DOHH2 (cell line): ENCODE measurements at regions not wholly inside any gene's neighbourhood (a gene's known extent, or its start where the extent isn't known, plus 50 kb on each side); places are given as distances from the start of the nearest gene placed in this dataset.
A peak's percentile ranks its signal among the peaks of the same experiment; 100 is the strongest.

Experiments
- H3F3A ChIP-seq: fragments of 200-600 bp; sonication (generic), shearing (Covaris generic); 2 replicates; pipeline ENCODE4 v1.6.0; 2016; ENCODE audit warnings: antibody characterized with exemption, mild to moderate bottlenecking; ENCODE audit not compliant: control insufficient read depth, insufficient read depth
- H3K27ac ChIP-seq: fragments of 200-600 bp; sonication (generic); 2 replicates; pipeline ENCODE4 v1.5.1; 2014; ENCODE audit warnings: low read depth, mild to moderate bottlenecking, low read length, moderate library complexity
- H3K27me3 ChIP-seq: fragments of 200-600 bp; sonication (generic); 2 replicates; pipeline ENCODE4 v1.6.1; 2014; ENCODE audit warnings: mild to moderate bottlenecking, low read length, mixed read lengths; ENCODE audit not compliant: control insufficient read depth
- H3K36me3 ChIP-seq: fragments of 200-600 bp; sonication (generic); 2 replicates; pipeline ENCODE4 v1.6.1; 2014; ENCODE audit warnings: mild to moderate bottlenecking, low read length, moderate library complexity, mixed read lengths; ENCODE audit not compliant: control insufficient read depth
- H3K4me1 ChIP-seq: fragments of 200-600 bp; sonication (generic); 2 replicates; pipeline ENCODE4 v1.6.1; 2014; ENCODE audit warnings: mild to moderate bottlenecking, low read length, mixed read lengths; ENCODE audit not compliant: control insufficient read depth
- H3K4me2 ChIP-seq: fragments of 200-600 bp; sonication (generic); 2 replicates; pipeline ENCODE4 v1.6.0; 2014; ENCODE audit warnings: mild to moderate bottlenecking, low read length, moderate library complexity
- H3K4me3 ChIP-seq: fragments of 200-600 bp; sonication (generic); 2 replicates; pipeline ENCODE4 v1.5.1; 2014; ENCODE audit warnings: mild to moderate bottlenecking, low read length, mixed read lengths
- H3K79me2 ChIP-seq: fragments of 200-600 bp; sonication (generic); 2 replicates; pipeline ENCODE4 v1.6.1; 2014; ENCODE audit warnings: mild to moderate bottlenecking, low read length, mixed read lengths; ENCODE audit not compliant: control insufficient read depth
- H3K9me2 ChIP-seq: fragments of 200-600 bp; sonication (generic); replicated peaks from 2 replicates; pipeline ENCODE4 v1.6.1; 2014; ENCODE audit warnings: mild to moderate bottlenecking, low read length, mixed read lengths; ENCODE audit not compliant: control insufficient read depth
- H3K9me3 ChIP-seq: fragments of 200-600 bp; sonication (generic); 2 replicates; pipeline ENCODE4 v1.6.1; 2014; ENCODE audit warnings: antibody characterized with exemption, low read length, mixed read lengths; ENCODE audit not compliant: control insufficient read depth, insufficient read depth
- H4K20me1 ChIP-seq: fragments of 200-600 bp; sonication (generic); 2 replicates; pipeline ENCODE4 v1.6.0; 2014; ENCODE audit warnings: low read depth, mild to moderate bottlenecking, antibody characterized with exemption, low read length, moderate library complexity; ENCODE audit not compliant: control insufficient read depth, insufficient read depth
- EZH2phosphoT487 ChIP-seq: fragments of 200-600 bp; sonication (generic); IDR thresholded peaks from 2 replicates; pipeline ENCODE4 v1.6.1; 2017; ENCODE audit warnings: borderline replicate concordance, mild to moderate bottlenecking, antibody characterized with exemption, low read length, moderate library complexity, mixed read lengths
- TF ChIP-seq, protein P1 (sequence below): fragments of 200-600 bp; sonication (generic); IDR thresholded peaks from one replicate; pipeline ENCODE4 v1.5.1; 2014; ENCODE audit warnings: antibody characterized with exemption, mild to moderate bottlenecking, low read depth, low read length; ENCODE audit not compliant: poor library complexity, severe bottlenecking

DNA sequence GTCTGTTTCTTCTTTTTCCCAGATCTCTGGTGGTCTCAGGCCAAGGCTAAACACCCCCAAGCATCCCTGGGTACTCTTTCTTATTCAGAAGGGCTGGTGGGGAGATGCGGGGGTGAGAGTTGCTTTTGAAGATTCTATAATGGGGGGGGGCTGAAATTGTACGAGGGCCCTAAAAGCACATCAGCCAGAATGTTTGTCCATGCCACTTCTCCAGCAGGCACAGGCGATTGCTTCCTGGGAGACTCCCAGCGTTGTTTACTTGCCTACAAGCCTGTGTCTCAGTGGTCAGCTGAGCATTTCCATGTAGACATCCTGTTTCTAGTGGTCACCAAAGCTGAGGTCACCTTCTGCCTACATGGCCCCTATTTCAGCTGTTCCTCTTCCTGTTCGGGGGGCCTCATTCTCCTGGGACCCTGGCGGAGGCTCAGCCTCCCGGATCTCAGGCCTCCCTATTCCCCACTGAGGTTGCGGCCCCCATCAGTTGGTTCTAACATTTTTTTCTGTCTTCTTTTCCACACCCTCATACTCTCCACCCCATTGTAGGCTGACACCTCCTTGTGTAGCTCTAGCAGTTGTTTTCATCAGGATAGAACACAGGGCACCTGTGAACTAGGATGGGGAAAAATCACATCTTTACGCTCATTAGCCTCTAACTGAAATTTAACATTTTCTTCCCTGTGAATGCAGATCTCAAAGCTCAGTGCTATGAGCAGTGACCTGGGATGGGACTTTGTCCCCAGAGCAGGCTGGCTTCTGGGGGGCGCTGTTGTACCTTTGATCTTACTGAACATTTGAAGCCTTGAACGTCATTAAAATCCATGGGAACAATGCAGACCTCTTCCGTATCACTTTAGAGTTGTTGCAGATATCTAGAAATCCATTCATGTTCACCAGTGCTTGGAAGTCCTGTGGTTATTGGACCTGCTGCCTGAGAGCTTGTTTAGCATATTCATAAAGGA is 286.5 kb downstream of the GLRX3 start:
- Histone ChIP-seq H3K9me2 (no peaks in the 10 kb centered on the region), H3K9me3 (no peaks in the 10 kb centered on the region)
- TF ChIP-seq EZH2phosphoT487, result no peak
- TF ChIP-seq, protein P1, sequence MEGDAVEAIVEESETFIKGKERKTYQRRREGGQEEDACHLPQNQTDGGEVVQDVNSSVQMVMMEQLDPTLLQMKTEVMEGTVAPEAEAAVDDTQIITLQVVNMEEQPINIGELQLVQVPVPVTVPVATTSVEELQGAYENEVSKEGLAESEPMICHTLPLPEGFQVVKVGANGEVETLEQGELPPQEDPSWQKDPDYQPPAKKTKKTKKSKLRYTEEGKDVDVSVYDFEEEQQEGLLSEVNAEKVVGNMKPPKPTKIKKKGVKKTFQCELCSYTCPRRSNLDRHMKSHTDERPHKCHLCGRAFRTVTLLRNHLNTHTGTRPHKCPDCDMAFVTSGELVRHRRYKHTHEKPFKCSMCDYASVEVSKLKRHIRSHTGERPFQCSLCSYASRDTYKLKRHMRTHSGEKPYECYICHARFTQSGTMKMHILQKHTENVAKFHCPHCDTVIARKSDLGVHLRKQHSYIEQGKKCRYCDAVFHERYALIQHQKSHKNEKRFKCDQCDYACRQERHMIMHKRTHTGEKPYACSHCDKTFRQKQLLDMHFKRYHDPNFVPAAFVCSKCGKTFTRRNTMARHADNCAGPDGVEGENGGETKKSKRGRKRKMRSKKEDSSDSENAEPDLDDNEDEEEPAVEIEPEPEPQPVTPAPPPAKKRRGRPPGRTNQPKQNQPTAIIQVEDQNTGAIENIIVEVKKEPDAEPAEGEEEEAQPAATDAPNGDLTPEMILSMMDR, result peak; percentile 12

DNA sequence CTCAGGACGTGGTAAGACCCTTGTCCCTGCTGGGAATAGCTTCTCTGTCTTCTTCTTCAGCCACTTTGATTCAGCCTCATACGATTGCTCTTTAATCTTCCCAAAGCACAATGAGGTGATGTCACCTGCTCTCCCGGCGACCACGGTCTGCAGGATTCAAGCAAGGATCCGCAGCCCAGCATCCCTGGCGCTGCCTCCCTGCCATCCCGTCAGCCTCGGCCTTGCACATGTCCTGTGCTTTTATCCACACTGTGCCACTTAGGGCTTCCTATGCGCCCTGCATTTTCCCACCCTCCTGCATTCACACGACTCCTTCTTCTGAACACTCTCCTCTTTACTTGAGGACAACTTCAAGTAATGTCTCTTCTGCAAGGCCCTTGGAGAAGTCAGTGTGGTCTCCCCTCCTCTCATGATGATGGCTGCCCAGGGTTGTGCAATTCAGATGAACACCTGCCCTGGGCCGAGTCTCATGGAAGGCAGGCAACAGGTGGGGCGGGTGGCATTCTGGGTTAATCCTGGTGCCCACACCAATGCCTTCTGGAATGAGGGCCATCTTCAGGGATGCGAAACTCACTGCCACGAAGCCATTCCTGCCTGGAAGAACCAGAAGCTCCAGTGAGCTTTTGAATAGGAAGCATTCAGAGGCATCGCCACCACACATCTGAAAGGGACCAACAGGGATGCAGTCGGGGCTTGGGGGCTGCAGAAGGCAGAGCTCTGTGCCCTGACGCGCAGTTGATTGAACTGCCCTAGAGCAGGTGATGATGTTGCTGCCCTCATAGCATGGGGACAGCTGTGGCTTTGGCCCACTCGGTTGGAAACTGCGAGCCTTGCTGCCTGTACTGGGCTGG is 287.5 kb downstream of the GLRX3 start:
- H4K20me1 ChIP-seq, result no peaks in the 10 kb centered on the region
- H3K4me3 ChIP-seq, result no peak overlapping the region
- H3K9me2 ChIP-seq, result no peaks in the 10 kb centered on the region
- H3K27ac ChIP-seq, result no peak overlapping the region
- TF ChIP-seq, protein P1, result no peak
- TF ChIP-seq EZH2phosphoT487, result no peak
- no peaks in the 10 kb centered on the region for H3K36me3 ChIP-seq
- no peaks in the 10 kb centered on the region for H3K4me1 ChIP-seq
- no peaks in the 10 kb centered on the region for H3K27me3 ChIP-seq
- H3K4me2 ChIP-seq, result no peak overlapping the region
- no peaks in the 10 kb centered on the region for H3K79me2 ChIP-seq
- no peaks in the 10 kb centered on the region for H3F3A ChIP-seq
- no peaks in the 10 kb centered on the region for H3K9me3 ChIP-seq

More for the DNA sequence above, 286.5 kb downstream of the GLRX3 start:
- no peaks in the 10 kb centered on the region for H3K4me1 ChIP-seq
- H3F3A ChIP-seq, result no peaks in the 10 kb centered on the region
- no peak overlapping the region for H3K4me2 ChIP-seq
- H3K27ac ChIP-seq, result no peak overlapping the region
- H3K4me3 ChIP-seq, result no peak overlapping the region
- H3K27me3 ChIP-seq, result no peaks in the 10 kb centered on the region
- H3K36me3 ChIP-seq, result no peaks in the 10 kb centered on the region
- no peaks in the 10 kb centered on the region for H4K20me1 ChIP-seq
- no peaks in the 10 kb centered on the region for H3K79me2 ChIP-seq

DNA sequence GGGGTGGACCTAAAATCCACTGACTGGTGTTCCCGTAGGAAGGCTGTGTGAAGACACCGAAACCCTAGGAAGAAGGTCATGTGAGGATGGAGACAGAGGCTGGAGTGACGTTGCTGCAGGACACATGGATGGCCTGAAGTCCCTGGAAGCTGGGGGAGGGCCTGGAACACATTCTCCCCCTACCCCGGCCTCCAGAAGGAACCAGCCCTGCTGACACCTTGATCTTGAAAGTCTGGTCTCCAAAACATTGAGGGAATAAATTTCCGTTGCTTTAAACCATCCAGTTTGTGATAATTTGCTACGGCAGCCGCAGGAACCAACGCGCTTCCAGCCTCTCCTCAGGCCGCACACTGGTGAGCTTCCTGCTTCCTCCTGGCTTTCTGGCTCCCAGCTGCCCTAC is 288.2 kb downstream of the GLRX3 start:
- Histone ChIP-seq H3K4me2 (no peak overlapping the region), H3K79me2 (no peaks in the 10 kb centered on the region), H3K27ac (no peak overlapping the region), H3K4me3 (no peak overlapping the region), H3F3A (no peaks in the 10 kb centered on the region), H3K36me3 (no peaks in the 10 kb centered on the region), H4K20me1 (no peaks in the 10 kb centered on the region), H3K9me2 (no peaks in the 10 kb centered on the region), H3K4me1 (no peaks in the 10 kb centered on the region), H3K27me3 (no peaks in the 10 kb centered on the region), H3K9me3 (no peaks in the 10 kb centered on the region)
- TF ChIP-seq, protein P1, result no peak
- no peak for TF ChIP-seq EZH2phosphoT487
